NCI-H2107 treated with DMSO at 0.1 percent for 48 hours (cell line): ENCODE measurements at regions not wholly inside any gene's neighbourhood (a gene's known extent, or its start where the extent isn't known, plus 50 kb on each side); places are given as distances from the start of the nearest gene placed in this dataset.
"Not testable (repeated sequence)": the region's sequence is repeated elsewhere in the genome, so short reads cannot be mapped to it uniquely, and the experiment has no call there.

Source experiments
- DNase-seq: peaks from one replicate; lab custom pipeline; 2025; ENCODE audit not compliant: unreplicated experiment; lab: John Stamatoyannopoulos, UW

- DNase-seq = no peak
These were observed 67.5 kb downstream of the UNCX start for GRCh38 chr7:1300206-1300605.

GRCh38 chr7:1300636-1301035 is 68.0 kb downstream of the UNCX start:
- no peak for DNase-seq

DNA sequence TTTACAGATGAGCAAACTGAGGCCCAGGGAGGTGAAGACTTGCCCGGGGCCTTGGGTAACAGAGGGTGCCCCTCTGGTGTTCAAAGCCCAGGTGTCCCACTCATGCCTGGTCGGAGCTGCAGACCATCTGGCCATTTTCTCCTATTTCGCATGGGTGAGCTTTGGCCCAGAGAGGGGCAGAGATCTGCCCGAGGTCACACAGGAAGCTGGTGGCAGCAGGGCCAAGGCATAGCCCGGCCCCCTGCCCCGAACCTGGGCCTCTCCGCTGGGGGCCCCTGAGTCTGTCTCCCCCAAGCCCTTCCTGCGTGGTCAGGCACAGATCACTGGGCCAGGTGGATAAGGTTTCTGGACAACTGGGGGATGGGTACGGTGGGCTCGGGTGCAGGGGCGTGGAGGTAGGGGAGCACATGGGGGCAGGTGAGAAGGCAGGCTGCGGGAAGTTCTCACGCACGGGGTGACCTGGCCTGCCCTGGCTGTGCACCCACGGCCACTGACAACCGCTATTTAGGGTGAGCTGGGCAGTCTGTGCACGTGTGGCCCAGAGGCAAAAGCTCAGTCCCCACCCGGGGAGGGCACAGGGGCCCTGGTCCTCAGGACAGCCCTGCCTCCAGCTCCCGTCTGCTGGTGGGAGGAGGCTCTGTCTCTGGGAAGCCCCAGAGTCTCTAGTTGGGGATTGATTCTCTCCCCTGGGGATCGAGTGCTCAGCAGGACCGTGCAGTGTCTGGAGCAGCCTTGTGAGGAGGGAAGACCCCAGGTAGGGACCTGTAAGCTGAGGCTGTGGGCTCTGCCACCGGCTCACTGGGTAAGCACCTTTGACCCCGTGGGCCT is 68.6 kb downstream of the UNCX start:
- no peak for DNase-seq

DNA sequence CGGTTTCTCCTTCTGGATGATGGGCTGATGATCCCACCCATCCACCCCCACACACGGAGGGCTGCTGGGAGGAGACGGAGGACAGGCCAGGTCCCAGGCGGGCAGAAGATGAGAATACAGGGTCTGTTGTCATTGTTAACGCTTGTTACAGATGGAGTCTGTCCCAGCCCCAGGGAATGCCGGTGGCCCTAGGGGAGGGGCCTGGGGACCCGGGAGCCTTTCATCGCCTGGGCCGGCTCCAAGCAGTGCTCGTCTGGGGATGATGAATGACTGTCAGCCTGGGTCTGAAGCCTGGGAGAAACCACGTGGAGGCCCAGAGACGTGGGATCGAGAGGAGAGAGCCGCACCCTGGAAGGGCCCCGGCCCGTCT is 69.2 kb downstream of the UNCX start:
- no peak for DNase-seq

DNA sequence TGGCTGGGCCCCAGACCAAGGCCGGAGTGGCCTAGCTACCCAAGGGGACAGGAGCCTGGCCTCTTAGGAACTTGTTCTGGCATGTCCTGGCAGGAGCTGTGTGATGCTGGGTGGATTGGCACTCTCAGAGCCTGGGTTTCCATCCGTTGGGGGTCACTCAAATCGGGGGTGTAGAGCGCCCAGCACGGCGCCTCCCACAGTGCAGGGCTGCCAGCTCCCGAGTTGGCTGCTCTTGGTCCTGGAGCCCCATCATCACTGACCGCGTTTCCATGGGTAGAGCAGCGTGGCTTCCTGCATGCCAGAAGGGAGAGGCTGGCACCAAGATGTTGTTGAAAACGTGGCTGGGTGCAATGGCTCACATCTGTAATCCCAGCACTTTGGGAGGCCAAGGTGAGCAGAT is 70.3 kb downstream of the UNCX start:
- no peak for DNase-seq

DNA sequence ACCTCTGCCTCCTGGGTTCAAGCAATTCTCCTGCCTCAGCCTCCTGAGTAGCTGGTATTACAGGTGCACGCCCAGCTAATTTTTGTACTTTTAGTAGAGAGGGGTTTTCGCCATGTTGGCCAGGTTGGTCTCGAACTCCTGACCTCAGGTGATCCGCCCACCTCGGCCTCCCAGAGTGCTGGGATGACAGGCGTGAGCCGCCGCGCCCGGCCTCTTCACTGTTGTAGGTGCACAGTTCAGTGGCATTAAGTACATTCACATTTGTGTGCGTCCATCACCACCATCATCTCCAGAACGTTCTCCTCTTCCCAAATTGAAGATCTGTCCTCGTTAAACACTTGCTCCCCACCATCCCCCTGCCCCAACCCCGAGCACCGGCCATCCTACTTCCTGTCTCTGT is 71.3 kb downstream of the UNCX start:
- not testable (repeated sequence) for DNase-seq

DNA sequence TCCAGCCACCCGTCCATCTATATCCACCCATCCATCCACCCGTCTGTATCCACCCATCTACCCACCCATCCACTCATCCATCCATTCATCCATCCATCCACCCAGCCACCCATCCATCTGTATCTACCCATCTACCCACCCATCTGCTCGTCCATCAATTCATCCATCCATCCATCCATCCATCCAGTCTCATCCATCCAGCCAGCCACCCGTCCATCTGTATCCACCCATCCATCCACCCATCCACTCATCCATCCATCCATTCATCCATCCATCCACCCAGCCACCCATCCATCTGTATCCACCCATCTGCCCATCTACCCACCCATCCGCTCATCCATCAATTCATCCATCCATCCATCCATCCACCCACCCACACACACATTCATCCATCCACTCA is 73.2 kb downstream of the UNCX start:
- no peak for DNase-seq

- no peak for DNase-seq
These were observed 75.2 kb downstream of the UNCX start for GRCh38 chr7:1307828-1308227.

GRCh38 chr7:1309290-1309689 is 76.6 kb downstream of the UNCX start:
- DNase-seq = no peak

DNA sequence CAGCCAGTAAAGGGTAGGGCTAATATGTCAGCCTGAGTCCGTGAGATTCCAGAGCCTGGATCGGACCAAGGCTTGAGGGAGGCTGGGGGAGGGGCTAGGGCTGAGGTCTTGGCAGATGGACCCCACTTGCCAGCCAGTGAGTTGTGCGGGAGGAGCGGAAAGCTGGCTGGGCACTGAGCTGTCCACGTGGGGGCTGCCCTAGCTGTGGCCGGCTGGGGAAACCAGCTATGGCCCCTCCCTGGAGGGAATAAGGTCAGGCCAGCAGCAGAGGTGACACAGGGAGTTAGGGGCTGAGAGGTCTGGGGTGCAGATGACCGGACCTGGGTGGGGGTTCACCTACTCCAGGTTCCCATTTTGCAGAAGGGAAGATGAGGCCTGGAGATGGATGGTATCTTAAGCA is 77.3 kb downstream of the UNCX start:
- no peak for DNase-seq

GRCh38 chr7:1310936-1311335 is 78.3 kb downstream of the UNCX start:
- DNase-seq = no peak

GRCh38 chr7:1311406-1312135 is 78.9 kb downstream of the UNCX start:
- no peak for DNase-seq

DNA sequence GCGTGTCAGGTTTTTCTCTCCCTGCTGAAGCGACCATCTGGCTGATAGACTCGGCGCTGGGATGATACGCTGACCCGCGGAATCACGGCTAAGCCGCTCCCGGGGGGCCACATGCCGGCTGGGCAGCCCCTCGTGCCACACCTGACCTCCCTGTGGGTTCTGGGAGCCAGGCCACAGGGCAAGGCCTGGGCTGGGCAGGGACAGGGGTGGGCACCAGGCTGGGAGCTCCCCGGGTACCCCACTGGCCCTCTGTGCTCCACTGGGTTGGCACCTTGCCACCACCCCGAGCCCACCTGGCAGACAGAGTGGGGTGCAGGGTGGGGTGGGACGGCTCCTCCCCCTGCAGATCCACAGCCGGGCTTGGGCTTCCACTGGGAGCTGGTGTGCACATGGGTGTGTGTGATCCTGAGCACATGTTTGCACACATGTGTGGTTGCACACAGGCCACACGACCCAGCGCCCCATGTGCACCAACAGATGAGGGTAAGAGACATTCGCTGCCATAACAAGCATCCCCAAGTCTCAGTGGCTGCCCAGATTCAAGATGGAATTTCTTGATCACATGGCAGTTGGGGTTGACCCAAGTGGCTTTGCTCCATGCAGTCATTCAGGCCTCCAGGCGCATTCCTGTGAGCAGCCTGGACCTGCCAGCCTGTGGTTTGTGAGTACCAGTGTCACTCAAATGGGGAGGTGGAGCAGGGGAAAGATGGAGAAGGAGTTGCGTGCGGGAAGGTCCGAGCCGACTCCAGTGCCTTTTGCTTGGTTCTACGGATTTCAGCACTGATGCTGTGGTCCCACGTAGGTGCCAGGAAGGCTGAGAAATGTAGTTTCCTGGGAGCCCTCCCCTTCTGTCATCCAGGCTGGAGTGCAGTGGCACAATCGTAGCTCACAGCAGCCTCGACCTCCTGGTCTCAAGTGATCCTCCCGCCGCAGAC is 79.7 kb downstream of the UNCX start:
- no peak for DNase-seq

DNA sequence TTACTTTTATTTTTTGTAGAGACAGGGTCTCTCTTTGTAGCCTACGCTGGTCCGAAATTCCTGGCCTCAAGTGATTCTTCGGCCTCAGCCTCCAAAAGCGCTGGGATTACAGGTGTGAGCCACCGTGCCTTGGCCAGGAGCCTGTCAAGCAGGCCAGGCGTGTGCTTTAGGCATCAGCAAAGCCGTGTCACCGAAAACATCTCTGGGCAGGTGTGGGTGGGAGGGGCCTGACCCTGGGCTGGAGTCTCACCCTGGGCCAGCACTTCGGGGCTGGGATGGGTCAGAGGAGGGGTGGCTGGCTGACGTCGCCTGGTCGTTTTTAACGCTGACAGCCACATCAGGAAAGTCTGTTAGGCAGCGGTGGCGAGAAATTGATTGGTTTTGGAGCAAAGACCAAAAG is 80.9 kb downstream of the UNCX start:
- no peak for DNase-seq

DNA sequence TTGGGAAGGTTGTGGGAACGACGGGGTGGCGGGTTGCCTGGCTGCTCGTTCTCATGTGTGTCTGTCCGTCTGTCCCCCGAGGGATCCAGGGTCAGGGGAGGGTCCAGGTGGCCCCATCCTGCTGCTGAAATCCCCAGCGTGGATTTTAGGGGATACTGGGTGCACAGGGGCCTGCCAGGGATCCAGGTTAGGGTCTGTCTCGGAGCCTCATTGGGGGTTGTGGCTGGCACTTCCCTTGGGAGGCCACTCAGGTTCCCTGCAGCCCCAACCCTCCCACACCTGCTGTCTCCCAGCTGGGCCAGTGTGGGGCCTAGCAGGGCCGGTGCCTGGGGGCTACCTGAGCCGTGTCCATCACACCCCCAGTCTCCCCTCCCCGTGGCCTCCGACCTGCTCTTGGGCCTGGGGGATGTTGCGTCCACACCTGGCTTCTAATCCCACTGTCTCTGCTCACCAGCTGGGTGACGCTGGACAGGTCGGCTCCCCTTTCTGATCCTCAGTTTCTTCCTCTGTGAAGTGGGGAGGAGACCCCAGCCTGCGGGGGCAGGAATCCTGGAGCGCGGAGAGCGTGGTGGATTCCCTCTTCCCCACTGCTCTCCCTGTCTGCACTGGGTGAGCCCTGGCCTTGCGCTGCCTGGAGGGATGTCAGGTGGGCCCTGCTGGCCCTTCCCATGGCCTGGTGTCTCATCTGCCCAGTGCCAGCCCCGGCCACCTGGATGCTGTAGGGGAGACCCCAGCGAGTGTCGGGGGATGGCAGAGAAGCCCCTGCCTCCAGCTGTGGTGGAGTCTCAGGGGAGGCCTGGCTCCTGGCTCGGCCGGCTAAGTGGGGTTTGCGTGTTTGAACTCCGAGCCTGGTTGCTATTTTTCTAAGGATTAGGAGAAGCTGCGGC is 81.6 kb downstream of the UNCX start:
- no peak for DNase-seq

DNA sequence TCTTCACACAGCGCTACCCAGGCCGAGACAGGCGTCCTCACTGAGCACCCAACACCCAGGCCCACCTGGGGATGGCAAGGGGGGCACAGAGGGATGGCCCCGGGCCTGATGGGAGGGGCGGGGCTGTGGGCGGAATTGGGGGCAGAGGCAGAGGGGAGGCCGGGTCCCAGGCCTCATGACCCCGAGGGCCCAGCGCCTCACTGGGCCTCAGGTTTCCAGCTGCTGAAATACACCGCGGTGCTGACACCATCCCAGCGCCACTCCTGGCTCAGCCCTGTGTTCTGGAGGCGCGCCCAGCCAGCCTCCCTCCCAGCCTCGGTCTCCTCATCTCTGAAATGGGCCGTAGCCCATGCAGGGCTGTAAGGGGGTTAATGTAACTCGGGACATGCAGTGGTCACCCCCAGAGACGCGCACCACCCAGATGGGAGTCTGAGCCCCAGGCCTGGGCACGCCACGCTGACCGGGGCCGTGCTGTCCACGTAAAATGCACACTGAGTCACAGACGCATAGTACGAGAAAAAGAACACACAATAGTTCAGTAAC is 82.3 kb downstream of the UNCX start:
- no peak for DNase-seq

DNA sequence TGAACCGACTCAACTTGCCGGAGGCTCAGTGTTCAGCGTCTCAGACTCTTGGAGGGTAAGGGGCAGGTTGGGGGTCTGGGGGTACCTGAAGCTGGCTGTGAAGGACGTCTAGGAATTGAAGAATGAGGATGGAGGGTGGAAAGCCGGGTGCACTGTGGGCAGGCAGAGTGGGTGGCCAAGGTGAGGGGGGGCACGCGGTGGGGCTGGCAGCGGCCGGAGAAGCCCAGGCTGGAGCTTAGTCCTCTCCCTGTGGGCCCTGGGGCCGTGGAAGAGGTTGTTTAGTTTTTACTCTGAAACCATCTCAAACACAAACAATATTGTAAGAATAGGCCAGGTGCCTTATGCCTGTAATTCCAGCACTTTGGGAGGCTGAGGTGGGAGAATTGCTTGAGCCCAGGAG is 83.4 kb downstream of the UNCX start:
- no peak for DNase-seq

- DNase-seq = no peak
These were observed 85.0 kb downstream of the UNCX start for GRCh38 chr7:1317646-1318045.

DNA sequence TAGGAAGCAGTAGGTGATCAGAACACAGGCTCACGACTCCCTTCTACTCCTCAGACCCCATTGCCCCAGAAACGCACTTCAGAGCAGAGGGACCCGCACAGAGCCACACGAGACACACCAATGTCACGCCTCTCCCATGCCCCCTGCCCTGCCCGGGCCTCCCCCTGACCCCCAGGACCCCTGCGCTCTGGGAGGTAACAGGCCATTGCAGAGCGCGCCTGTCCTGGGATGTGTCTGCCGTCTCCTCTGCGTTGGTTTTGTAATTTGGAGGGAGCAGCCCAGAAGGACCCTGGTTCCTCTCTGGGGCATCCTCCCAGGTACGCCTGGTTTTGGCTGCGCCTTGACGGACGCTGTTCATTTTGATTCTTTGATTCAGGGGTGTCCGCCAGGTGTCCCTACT is 85.4 kb downstream of the UNCX start:
- DNase-seq = no peak

- no peak for DNase-seq
These were observed 86.0 kb downstream of the UNCX start for GRCh38 chr7:1318661-1319060.
